GM21717 (cell line): ENCODE measurements at regions not wholly inside any gene's neighbourhood (a gene's known extent, or its start where the extent isn't known, plus 50 kb on each side); places are given as distances from the start of the nearest gene placed in this dataset.

Source experiments
- ATAC-seq: cut with Tn5 transposase; IDR thresholded peaks from one replicate; pipeline ENCODE4 v1.9.1; 2021; ENCODE audit warnings: mild to moderate bottlenecking, moderate library complexity; ENCODE audit not compliant: unreplicated experiment

- ATAC-seq, result no peak
Measured at GRCh38 chr4:18388039-18388438, 366.5 kb upstream of the LCORL start.

- ATAC-seq, result no peak
Measured at GRCh38 chr4:18381186-18381585, 359.6 kb upstream of the LCORL start.

- no peak for ATAC-seq
Measured at GRCh38 chr4:18369561-18369960, 348.0 kb upstream of the LCORL start.

DNA sequence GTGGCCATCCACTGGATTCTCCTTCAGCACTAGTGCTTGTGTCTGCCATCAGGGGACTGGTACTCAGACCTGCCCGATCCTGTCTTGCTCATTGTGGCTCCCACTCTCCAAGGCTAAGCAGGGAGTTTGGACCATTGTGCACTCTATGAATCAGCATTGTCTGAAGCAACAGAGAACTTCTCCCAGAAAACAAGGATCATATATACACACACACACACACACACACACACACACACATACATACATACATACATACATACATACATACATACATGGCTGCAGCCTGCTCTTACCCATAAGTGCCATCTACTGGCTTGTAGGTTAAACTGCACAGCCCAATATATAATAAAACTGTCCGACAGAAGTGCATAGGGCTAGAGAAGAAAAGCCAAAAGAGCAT lies 345.3 kb upstream of the LCORL start:
- peak; percentile 92 for ATAC-seq

DNA sequence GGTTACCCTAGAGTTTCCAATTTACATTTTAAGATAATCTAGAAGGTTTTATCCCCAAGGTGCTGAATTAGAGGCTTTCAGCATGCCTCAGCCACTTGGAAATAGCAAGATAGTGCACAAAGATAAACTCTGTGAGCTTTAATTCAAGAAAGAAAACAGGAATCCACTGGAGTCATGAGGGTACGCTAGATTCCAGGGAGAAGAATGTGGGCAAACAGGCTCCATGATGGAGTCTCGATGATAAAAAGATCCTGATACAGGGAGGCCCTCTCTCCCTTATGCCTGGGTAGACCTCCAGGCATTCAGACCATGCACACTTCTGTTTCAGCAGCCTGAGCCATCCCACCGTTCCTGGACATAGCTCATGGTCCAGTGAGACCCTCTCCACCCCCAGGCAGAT lies 344.6 kb upstream of the LCORL start:
- no peak for ATAC-seq

GRCh38 chr4:18343581-18343980 lies 322.0 kb upstream of the LCORL start:
- ATAC-seq, result no peak

GRCh38 chr4:18342847-18343246 lies 321.3 kb upstream of the LCORL start:
- no peak for ATAC-seq

GRCh38 chr4:18321956-18322530 lies 300.5 kb upstream of the LCORL start:
- no peak for ATAC-seq

- no peak for ATAC-seq
Measured at GRCh38 chr4:18319431-18319830, 297.9 kb upstream of the LCORL start.

DNA sequence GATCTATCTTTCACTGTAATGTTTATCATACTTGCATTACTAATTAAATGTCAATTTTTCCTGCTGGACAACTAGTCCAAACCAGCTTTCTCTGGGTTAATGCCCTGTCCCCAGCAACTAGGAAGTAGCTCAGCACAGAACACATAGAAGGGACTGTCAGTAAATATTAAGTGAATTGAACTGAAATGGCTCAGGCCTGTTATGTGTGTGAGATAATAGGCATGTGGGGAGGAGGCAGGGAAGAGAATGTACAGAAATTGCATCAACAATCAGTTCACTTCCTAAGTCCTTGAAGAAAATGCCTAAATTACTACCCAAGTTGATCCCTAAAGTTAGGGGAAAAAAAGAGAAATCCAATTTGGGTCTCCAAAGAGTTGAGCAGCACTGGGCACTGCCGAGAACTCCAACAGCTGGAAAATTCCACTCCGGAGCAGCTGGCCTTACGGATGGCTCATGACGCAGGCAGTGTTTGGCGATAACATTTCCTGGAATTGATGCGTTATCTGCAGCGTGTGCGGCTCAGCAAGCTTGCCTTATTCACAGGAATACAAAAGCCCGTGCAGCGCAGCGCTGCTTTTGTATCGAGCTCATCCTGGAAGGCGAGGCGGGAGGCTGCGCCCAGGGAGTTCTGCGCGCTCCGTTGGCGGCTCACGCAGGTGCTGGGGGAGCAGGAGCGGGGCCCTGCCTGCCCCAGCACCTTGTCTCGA lies 297.3 kb upstream of the LCORL start:
- no peak for ATAC-seq

DNA sequence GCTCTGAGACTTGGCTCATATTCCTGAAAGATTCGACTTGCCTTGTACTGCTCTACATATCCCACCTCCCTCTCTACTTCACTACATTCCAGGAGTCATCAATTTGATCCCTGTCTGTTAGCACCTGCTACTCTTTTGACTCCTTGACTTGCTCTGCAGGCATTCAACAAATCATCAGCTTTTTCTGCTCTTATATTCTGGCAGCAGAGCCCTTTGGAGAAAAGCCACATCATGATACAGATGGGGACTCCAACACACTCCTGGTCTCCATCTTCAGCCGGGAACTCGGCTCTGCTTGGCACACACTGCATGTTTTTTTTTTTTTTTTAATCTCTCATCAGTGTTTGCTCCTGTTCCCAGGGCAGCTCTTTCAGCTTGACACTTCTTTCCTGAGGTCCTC lies 293.2 kb upstream of the LCORL start:
- no peak for ATAC-seq

DNA sequence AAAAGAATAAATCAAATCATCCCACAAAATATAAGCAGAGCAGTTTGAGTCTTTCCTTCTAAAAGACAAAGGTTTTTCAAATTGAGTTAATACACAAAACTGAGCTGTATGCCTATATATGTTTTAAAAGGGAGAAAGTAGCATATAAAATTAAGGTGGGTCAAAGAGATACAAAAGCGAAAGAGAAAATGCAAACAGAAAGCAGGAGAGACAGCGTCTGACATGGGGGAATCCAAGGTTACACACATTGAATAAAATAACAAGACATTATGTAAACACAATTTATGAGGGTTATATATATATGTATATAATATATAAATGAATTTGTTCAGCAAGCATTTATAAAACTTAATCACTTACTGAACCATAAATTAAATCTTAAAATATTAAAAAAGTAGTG lies 276.1 kb upstream of the LCORL start:
- ATAC-seq, result peak; percentile 77

DNA sequence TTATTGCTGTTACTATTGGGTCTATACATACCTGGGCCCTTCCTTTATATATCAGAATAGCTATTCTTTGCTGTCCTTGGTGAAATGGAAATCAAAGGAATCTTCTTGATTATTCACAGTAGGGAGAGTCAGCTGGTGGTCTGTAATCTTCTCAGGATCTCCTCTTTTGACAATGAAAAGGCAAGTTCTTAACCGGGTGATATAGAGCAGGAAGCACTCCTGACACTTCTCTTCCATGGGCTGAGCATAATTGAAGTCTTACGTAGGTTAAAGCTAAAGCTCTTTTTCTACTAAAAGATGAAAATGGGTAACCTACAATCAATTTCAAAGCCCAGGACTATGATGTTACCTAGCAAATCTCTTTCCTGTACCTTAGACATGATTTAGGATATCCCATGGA lies 274.9 kb upstream of the LCORL start:
- ATAC-seq, result no peak

DNA sequence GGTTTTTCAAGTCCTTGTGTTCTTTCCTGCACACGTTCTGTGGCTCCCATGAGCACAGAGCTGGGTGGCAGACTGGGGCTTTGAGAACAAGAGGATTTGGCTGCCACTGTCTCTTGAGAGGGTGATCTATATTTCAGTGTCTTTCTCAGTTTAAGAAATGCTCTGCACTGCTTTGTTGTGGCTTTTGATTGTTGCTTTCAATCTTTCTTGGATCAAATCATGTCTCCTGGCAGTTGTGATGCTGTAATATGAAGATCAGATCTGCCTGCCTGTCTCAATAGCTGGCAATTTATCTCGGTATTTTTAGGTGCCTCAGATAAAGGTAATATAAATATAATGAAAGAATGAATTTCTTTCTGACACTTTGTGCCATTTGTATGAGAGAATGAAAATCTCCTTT lies 273.3 kb upstream of the LCORL start:
- ATAC-seq, result no peak

DNA sequence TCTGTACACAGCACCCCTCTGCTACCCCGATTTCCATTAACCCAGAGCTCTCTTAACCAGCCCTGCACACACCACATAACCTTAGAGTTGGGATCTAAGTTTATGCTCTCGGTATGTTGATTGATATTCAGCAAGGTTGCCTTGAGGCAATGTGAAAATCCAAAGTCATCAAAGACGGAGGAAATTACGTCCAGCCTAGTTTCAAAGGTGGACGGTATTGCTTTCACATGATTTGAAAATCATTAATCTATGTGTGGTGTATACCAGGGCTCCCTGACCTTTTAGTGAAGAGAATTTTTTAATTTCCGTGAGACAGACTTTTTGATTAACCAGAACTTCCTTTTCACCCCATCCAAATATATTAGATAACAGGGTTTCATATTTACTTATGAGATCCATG lies 272.5 kb upstream of the LCORL start:
- ATAC-seq, result no peak

GRCh38 chr4:18292411-18292810 lies 270.9 kb upstream of the LCORL start:
- no peak for ATAC-seq

- no peak for ATAC-seq
Measured at GRCh38 chr4:18291981-18292380, 270.4 kb upstream of the LCORL start.

GRCh38 chr4:18291256-18291655 lies 269.7 kb upstream of the LCORL start:
- ATAC-seq, result no peak

GRCh38 chr4:18285357-18285756 lies 263.8 kb upstream of the LCORL start:
- no peak for ATAC-seq

DNA sequence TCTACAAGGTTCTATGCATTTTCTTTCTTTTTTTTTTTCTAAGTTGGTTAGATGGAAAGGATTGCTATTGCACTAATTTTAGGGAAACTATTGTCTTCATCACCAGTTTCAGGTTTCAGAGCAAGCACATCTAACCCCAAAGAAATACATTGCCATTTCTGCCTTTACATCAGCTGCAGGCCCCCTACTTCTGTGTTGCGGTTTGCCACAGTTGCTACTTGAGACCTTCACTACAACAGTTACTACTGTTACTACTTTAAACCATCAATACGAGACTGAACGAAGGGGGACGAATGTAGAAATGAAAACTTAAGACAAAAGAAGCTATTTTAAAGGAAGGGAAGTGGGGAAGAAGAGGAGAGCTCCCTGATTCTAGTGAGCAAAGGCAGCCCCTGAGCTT lies 256.7 kb upstream of the LCORL start:
- no peak for ATAC-seq

DNA sequence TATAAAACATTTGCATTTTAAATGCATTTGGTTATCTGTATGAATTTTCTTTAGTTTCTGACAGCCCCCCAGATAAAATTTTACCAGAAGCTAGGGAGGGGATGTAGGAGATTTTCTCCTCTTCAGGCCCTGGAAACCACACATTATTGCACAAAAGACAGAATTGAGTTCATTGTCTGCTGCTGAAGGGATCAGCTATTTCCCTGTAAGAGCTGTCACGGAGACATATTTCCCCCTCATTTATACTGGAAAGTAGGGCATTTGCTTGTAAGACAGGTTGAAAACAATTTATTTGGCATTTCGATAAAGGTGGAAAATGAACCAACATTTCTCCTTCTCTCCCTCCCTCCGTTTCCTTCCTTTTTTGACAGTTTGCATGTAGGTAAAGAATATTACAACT lies 241.3 kb upstream of the LCORL start:
- no peak for ATAC-seq

DNA sequence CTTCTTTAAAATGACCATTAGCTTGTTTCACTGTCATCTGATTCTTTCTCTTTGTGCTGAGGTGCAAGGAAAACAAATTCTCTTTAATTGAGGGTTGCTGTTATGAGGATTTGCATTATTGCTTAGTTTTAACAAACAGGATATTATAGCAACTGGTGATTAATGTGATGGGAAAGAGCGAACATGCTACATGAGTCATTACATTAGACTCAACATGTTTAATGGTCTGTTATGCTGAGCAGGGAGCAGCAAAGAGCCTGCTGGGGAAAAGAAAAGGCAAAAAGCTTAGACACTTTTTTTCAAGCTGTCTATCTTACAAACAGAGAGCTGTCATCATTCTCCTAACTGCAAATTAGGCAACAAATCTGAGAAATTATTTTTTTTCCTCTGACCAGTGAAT lies 230.5 kb upstream of the LCORL start:
- ATAC-seq, result no peak

- ATAC-seq, result peak; percentile 50
Measured at GRCh38 chr4:18250564-18250963, 229.0 kb upstream of the LCORL start.
